ENCODE measurements at regions not wholly inside any gene's neighbourhood (a gene's known extent, or its start where the extent isn't known, plus 50 kb on each side); places are given as distances from the start of the nearest gene placed in this dataset.

- H3K14ac ChIP-seq (ENCODE audit: insufficient read depth, low read length), result no peak overlapping the region
- no peak overlapping the region for H3K4me2 ChIP-seq (ENCODE audit: insufficient read depth, insufficient read length, low read length)
- H3K4me1 ChIP-seq (ENCODE audit: insufficient read depth, low read length), result no peaks in the 10 kb centered on the region
- no peak overlapping the region for H3K18ac ChIP-seq (ENCODE audit: insufficient read length, low read depth, low read length)
- no peak overlapping the region for H3K27ac ChIP-seq (ENCODE audit: insufficient read length, low read depth, low read length)
- Mint-ChIP-seq H3K27me3 (ENCODE audit: low read depth) (no peaks in the 10 kb centered on the region), H3K4me3 (no peak overlapping the region), H3K36me3 (ENCODE audit: insufficient read depth in 1 of 3, low read depth in 3 of 3) (no peaks in the 10 kb centered on the region), H3K9me3 (no peaks in the 10 kb centered on the region), H3K27ac (no peak overlapping the region), H3K4me1 (no peaks in the 10 kb centered on the region)
- no peak overlapping the region for H3K56ac ChIP-seq (ENCODE audit: insufficient read length, low read depth, low read length)
- no peak for DNase-seq
- no peak overlapping the region for H2BK20ac ChIP-seq (ENCODE audit: low read depth, low read length, poor library complexity, severe bottlenecking)
- no peak overlapping the region for H3K4ac ChIP-seq (ENCODE audit: low read depth, low read length)
- H4K5ac ChIP-seq (ENCODE audit: insufficient read length, low read depth, low read length), result no peak overlapping the region
- no peak overlapping the region for H4K8ac ChIP-seq (replicated peaks; ENCODE audit: insufficient read length, low read depth, low read length)
- H2BK120ac ChIP-seq (ENCODE audit: low read depth, low read length, poor library complexity, severe bottlenecking), result no peak overlapping the region
- no peak overlapping the region for H3K23ac ChIP-seq (ENCODE audit: insufficient read length, low read depth, low read length)
- H3K79me2 ChIP-seq (ENCODE audit: insufficient read depth, low read length), result no peaks in the 10 kb centered on the region
- H3T11ph ChIP-seq (ENCODE audit: low read length), result no peak overlapping the region
- no peak overlapping the region for H4K91ac ChIP-seq (ENCODE audit: insufficient read length, low read depth, low read length)
- no peak overlapping the region for H2AFZ ChIP-seq (ENCODE audit: low read length)
- no peak overlapping the region for H2BK5ac ChIP-seq (ENCODE audit: insufficient read length, low read length)
- no peak overlapping the region for H2BK12ac ChIP-seq (ENCODE audit: insufficient read length, low read depth, low read length)
- H3K27me3 ChIP-seq (ENCODE audit: insufficient read depth, low read length), result no peaks in the 10 kb centered on the region
- no CpG with 5 or more reads among the region's 3 CpGs for WGBS (ENCODE audit: extremely low coverage, insufficient read length, low lambda C conversion rate)
- no peak overlapping the region for H2BK15ac ChIP-seq (ENCODE audit: low read depth, low read length)
- no peak overlapping the region for H3K9ac ChIP-seq (ENCODE audit: extremely low read depth, insufficient read length, low read length)
- no peaks in the 10 kb centered on the region for H3K23me2 ChIP-seq (ENCODE audit: insufficient read length, low read depth, low read length, poor library complexity, severe bottlenecking)
- H2AK5ac ChIP-seq (ENCODE audit: insufficient read length, low read length), result no peak overlapping the region
- TF ChIP-seq CTCF (conservative IDR thresholded peaks at IDR 0.05), result no peak
- H4K20me1 ChIP-seq (ENCODE audit: control insufficient read depth, insufficient read depth, insufficient read length), result no peaks in the 10 kb centered on the region
- no peaks in the 10 kb centered on the region for H3K79me1 ChIP-seq (ENCODE audit: insufficient read depth, low read depth, low read length, poor library complexity, severe bottlenecking)
- no peaks in the 10 kb centered on the region for H3K9me3 ChIP-seq (ENCODE audit: control insufficient read depth, low read depth, low read length)
These were observed 1455.5 kb upstream of the ZEB2 start for GRCh38 chr2:145975406-145975805.
